Fibroblast of lung (primary cell): ENCODE measurements at regions not wholly inside any gene's neighbourhood (a gene's known extent, or its start where the extent isn't known, plus 50 kb on each side); places are given as distances from the start of the nearest gene placed in this dataset.

Experiments
- EZH2 ChIP-seq: IDR thresholded peaks from 2 replicates; pipeline ENCODE4 v1.5.1; 2012; ENCODE audit warnings: low read length, control low read depth, mild to moderate bottlenecking; ENCODE audit errors: missing control alignments
- TF ChIP-seq, protein P1 (sequence below), 2 donors: IDR thresholded peaks in 1 of 2; conservative IDR thresholded peaks in 1 of 2; 1 replicate in 1 of 2; 2 replicates in 1 of 2; pipeline ENCODE4 v1.5.1; 2011 to 2012; ENCODE audit warnings: low read length in 2 of 2, control low read depth in 1 of 2, inconsistent platforms in 1 of 2, low read depth in 1 of 2, mild to moderate bottlenecking in 1 of 2

DNA sequence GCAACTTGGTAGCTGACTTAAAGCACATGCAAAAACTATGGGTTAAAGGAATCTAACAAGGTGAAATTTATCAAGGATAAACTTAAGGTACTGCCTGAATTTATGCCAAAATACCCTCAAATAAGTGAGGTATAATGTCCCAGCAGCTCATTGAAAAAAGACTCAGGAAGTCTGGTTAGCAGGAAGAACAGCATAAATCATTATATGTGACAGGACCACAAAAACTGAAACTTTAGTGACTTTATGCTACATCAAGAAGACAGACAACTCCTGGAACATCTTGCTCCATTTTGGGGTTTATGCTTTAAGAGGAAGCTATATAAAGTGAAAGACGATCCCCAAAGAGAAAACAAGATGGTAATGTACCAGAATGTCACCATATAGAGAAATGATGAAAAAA, 282.4 kb upstream of the ZNF462 start:
- TF ChIP-seq, protein P1, sequence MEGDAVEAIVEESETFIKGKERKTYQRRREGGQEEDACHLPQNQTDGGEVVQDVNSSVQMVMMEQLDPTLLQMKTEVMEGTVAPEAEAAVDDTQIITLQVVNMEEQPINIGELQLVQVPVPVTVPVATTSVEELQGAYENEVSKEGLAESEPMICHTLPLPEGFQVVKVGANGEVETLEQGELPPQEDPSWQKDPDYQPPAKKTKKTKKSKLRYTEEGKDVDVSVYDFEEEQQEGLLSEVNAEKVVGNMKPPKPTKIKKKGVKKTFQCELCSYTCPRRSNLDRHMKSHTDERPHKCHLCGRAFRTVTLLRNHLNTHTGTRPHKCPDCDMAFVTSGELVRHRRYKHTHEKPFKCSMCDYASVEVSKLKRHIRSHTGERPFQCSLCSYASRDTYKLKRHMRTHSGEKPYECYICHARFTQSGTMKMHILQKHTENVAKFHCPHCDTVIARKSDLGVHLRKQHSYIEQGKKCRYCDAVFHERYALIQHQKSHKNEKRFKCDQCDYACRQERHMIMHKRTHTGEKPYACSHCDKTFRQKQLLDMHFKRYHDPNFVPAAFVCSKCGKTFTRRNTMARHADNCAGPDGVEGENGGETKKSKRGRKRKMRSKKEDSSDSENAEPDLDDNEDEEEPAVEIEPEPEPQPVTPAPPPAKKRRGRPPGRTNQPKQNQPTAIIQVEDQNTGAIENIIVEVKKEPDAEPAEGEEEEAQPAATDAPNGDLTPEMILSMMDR (conservative IDR thresholded peaks at IDR 0.05 in 1 of 2, IDR thresholded peaks at IDR 0.05 in 1 of 2; ENCODE audit: low read depth in 1 of 2, low read length in 2 of 2), result no peak
- TF ChIP-seq EZH2, result no peak
